Type B pancreatic cell (in vitro differentiated cells): ENCODE measurements at regions not wholly inside any gene's neighbourhood (a gene's known extent, or its start where the extent isn't known, plus 50 kb on each side); places are given as distances from the start of the nearest gene placed in this dataset.

Experiments used
- DNase-seq: peaks from one replicate; pipeline ENCODE4 v3.0.0; 2021; ENCODE audit warnings: mixed read lengths; ENCODE audit not compliant: unreplicated experiment; ENCODE audit errors: extremely low spot score
- H3K27ac Mint-ChIP-seq: 2 replicates; pipeline ENCODE4 v1.8.0; 2021; ENCODE audit warnings: mild to moderate bottlenecking, mixed read lengths
- H3K27me3 Mint-ChIP-seq: 2 replicates; pipeline ENCODE4 v1.8.0; 2021; ENCODE audit warnings: mixed read lengths
- H3K36me3 Mint-ChIP-seq: 2 replicates; pipeline ENCODE4 v1.8.0; 2021; ENCODE audit warnings: mixed read lengths
- H3K4me1 Mint-ChIP-seq: one replicate; pipeline ENCODE4 v1.8.0; 2021; ENCODE audit warnings: mixed read lengths; ENCODE audit not compliant: unreplicated experiment
- H3K4me3 Mint-ChIP-seq: 2 replicates; pipeline ENCODE4 v1.8.0; 2021; ENCODE audit warnings: mild to moderate bottlenecking, mixed read lengths
- H3K9me3 Mint-ChIP-seq: 2 replicates; pipeline ENCODE4 v1.8.0; 2021; ENCODE audit warnings: mixed read lengths
- TF ChIP-seq, protein P1 (sequence below): fragments of 200-600 bp; sonication (generic); conservative IDR thresholded peaks from 2 replicates; pipeline ENCODE4 v1.5.0; 2021; ENCODE audit warnings: antibody characterized with exemption, mild to moderate bottlenecking

- H3K27ac Mint-ChIP-seq: no peak overlapping the region
- TF ChIP-seq, protein P1, sequence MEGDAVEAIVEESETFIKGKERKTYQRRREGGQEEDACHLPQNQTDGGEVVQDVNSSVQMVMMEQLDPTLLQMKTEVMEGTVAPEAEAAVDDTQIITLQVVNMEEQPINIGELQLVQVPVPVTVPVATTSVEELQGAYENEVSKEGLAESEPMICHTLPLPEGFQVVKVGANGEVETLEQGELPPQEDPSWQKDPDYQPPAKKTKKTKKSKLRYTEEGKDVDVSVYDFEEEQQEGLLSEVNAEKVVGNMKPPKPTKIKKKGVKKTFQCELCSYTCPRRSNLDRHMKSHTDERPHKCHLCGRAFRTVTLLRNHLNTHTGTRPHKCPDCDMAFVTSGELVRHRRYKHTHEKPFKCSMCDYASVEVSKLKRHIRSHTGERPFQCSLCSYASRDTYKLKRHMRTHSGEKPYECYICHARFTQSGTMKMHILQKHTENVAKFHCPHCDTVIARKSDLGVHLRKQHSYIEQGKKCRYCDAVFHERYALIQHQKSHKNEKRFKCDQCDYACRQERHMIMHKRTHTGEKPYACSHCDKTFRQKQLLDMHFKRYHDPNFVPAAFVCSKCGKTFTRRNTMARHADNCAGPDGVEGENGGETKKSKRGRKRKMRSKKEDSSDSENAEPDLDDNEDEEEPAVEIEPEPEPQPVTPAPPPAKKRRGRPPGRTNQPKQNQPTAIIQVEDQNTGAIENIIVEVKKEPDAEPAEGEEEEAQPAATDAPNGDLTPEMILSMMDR: no peak
- no peak for DNase-seq
- H3K36me3 Mint-ChIP-seq: no peaks in the 10 kb centered on the region
- H3K4me3 Mint-ChIP-seq: no peak overlapping the region
- H3K27me3 Mint-ChIP-seq: peaks cover 28% of the 10 kb centered on the region
- H3K4me1 Mint-ChIP-seq: no peaks in the 10 kb centered on the region
- no peaks in the 10 kb centered on the region for H3K9me3 Mint-ChIP-seq
Measured at GRCh38 chr1:34619256-34619655, 135.6 kb upstream of the GJB5 start.

DNA sequence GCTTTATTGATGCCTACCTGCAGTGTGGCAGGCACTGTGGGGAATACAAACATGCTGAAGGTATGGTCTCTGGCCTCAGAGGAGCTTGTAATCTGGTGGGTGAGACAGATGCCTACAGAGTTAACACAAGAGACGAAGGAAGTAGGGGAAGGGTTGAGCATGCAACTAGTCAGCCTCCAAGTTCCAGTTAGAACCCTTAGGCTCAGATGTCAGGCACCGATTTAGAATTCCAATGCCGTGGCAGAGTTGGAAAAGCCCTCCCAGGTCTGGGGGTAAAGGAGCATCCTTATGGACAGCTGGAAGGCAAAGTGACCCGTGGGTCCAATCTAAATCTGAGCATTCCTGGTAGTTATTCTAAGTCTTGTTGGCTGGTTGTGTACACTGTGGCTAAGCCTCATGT is 132.9 kb upstream of the GJB5 start:
- no peak overlapping the region for H3K27ac Mint-ChIP-seq
- H3K36me3 Mint-ChIP-seq: no peaks in the 10 kb centered on the region

GRCh38 chr1:34625521-34626015 is 129.3 kb upstream of the GJB5 start:
- TF ChIP-seq, protein P1: no peak
- no peaks in the 10 kb centered on the region for H3K36me3 Mint-ChIP-seq
- peaks cover 17% of the 10 kb centered on the region for H3K27me3 Mint-ChIP-seq
- no peak overlapping the region for H3K4me3 Mint-ChIP-seq
- no peak for DNase-seq
- no peaks in the 10 kb centered on the region for H3K9me3 Mint-ChIP-seq
- no peaks in the 10 kb centered on the region for H3K4me1 Mint-ChIP-seq
- H3K27ac Mint-ChIP-seq: no peak overlapping the region

More for the DNA sequence above, 132.9 kb upstream of the GJB5 start:
- H3K27me3 Mint-ChIP-seq: peaks cover 30% of the 10 kb centered on the region
- no peaks in the 10 kb centered on the region for H3K4me1 Mint-ChIP-seq
- no peaks in the 10 kb centered on the region for H3K9me3 Mint-ChIP-seq
- TF ChIP-seq, protein P1: no peak
- H3K4me3 Mint-ChIP-seq: no peak overlapping the region
- DNase-seq: no peak

- no peaks in the 10 kb centered on the region for H3K9me3 Mint-ChIP-seq
- peaks cover 16% of the 10 kb centered on the region for H3K27me3 Mint-ChIP-seq
- TF ChIP-seq, protein P1: no peak
- H3K27ac Mint-ChIP-seq: no peak overlapping the region
- H3K4me1 Mint-ChIP-seq: no peaks in the 10 kb centered on the region
- H3K4me3 Mint-ChIP-seq: no peak overlapping the region
- no peaks in the 10 kb centered on the region for H3K36me3 Mint-ChIP-seq
- no peak for DNase-seq
Measured at GRCh38 chr1:34627465-34628240, 127.2 kb upstream of the GJB5 start.

DNA sequence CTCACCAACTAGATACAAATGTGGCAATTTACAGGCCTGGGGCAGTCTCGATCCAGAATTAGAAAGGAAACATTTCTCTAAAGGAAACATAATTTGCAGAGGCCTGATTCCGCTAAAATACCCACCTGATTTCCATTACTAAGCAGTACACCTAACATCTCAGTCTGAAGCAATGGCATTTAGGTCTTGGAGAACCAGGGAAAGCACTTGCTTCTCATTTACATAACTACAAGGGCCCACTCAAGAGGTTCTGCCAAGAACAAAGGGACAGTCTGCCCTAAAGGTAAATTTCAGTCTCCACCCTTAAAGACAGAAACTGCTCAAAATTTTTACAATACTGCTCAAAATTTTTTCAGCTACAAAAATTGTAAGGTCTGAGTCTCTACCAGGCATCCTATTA is 123.7 kb upstream of the GJB5 start:
- H3K27ac Mint-ChIP-seq: no peak overlapping the region
- no peaks in the 10 kb centered on the region for H3K4me1 Mint-ChIP-seq
- no peaks in the 10 kb centered on the region for H3K36me3 Mint-ChIP-seq
- H3K4me3 Mint-ChIP-seq: no peak overlapping the region
- no peak for DNase-seq
- TF ChIP-seq, protein P1: no peak
- H3K9me3 Mint-ChIP-seq: no peaks in the 10 kb centered on the region
- peaks cover 11% of the 10 kb centered on the region for H3K27me3 Mint-ChIP-seq
